NCI-H510A (cell line): ENCODE measurements at regions not wholly inside any gene's neighbourhood (a gene's known extent, or its start where the extent isn't known, plus 50 kb on each side); places are given as distances from the start of the nearest gene placed in this dataset.
A peak's percentile ranks its signal among the peaks of the same experiment; 100 is the strongest.
"Not testable (repeated sequence)": the region's sequence is repeated elsewhere in the genome, so short reads cannot be mapped to it uniquely, and the experiment has no call there.

Experiments used
- DNase-seq: peaks from one replicate; lab custom pipeline; 2025; lab: John Stamatoyannopoulos, UW

- DNase-seq: no peak
These were observed 177.9 kb upstream of the SOX2 start for GRCh38 chr3:181533811-181534210.

GRCh38 chr3:181530584-181530983, 181.1 kb upstream of the SOX2 start:
- no peak for DNase-seq

DNA sequence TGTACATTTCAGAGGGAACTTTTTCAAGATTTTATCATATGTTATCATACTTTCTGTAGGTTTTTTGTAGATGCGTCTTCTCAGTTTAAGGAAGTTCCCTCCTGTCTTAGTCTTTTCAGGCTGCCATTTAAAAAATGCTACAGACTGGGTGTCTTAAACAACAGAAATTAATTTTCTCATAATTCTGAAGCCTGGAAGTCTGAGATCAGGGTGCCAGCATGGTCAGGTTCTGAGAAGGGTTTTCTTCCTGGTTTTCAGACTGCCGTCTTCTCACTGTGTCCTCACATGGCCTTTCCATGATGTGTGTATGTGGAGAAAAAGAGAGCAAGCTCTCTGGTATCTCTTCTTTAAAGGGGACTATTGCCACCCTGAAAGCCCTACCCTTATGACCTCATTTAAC, 189.9 kb upstream of the SOX2 start:
- DNase-seq: no peak

GRCh38 chr3:181518222-181518621, 193.5 kb upstream of the SOX2 start:
- no peak for DNase-seq

GRCh38 chr3:181512787-181513186, 198.9 kb upstream of the SOX2 start:
- DNase-seq: no peak

DNA sequence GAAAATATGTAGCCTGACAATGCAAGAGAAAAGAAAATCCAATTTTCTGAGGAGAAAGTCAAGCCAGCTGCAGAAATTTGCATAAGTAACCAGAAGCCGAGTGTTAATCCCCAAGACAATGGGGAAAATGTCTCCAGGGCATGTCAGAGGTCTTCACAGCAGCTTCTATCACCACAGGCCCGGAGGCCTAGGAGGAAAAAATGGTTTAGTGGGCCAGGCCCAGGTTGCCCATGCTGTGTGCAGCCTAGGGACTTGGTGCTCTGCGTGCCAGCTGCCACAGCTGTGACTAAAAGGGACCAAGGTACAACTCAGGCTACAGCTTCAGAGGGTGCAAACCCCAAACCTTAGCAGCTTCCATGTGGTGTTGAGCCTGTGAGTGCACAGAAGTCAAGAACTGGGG, 201.2 kb upstream of the SOX2 start:
- DNase-seq: no peak

DNA sequence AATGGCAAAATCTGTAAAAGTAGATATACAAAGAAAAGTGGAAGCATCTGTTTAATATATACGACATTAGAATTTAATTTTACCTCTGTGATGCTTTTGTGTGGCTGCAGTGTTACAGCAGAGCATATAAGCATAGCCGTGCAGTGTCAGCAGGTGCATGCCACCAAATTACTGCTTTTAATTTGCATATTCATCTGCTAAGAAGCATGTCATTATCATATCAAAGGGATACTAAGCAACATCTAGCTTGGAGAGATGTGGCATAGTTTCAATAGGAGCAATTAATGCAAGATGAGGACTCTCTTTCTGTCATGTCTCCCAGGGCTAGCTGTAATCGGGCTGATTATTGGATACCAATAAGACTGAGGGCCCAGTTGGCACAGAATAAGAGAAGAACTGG, 214.4 kb upstream of the SOX2 start:
- DNase-seq: no peak

GRCh38 chr3:181493423-181493822, 218.3 kb upstream of the SOX2 start:
- DNase-seq: no peak

DNA sequence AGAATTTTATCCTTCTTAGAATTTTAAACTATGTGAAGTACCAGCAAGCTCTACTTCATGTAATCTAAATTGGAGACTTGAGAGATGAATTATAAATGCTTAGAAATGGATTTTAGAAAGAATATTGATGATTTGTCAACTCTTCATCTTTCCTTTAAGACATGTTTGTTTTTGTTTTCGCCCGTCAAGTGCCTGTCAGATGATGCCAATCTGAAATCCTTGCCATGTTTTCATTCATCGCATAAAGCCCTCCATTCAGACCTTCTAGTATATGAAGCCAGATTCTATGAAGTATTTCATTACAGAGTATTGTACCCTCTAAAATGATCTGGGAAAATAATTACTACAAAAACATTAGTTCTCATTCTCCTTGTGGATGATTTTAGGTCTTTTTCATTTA, 223.2 kb upstream of the SOX2 start:
- DNase-seq: no peak

DNA sequence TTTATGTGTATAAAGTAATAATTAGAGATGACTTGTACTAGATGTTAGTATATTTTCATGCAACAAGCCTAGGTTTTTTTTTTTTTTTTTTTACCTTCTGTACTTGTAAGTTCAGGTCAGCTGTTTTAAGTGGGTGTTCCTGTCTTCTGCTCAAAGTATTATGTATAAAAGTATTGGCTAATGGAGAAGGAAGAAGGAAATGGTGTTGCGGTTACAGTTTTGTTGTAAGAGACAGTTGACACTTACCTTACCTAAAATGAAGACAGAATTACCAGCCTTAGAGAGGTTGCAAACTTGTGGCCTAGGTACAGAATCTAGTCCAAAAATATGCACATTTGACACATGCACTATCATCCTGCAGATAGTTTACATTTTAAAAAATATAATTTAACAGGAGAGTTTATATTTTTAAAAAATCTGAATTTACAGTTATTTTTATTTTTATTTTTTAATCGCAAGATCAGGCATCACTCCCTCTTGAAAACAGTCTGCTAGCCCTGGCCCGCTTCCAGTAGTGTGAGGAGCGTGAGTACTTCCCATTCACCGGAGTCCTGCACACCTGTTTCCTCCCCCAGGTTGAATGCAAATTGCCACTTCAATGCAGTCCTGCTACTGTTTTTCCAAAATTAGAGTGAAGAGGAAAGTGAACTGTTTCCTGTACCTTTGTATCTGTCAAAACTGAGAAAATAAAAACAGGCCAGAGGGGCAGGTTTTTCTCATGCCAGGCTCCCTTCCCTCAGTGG, 224.3 kb upstream of the SOX2 start:
- peak; percentile 63 for DNase-seq

DNA sequence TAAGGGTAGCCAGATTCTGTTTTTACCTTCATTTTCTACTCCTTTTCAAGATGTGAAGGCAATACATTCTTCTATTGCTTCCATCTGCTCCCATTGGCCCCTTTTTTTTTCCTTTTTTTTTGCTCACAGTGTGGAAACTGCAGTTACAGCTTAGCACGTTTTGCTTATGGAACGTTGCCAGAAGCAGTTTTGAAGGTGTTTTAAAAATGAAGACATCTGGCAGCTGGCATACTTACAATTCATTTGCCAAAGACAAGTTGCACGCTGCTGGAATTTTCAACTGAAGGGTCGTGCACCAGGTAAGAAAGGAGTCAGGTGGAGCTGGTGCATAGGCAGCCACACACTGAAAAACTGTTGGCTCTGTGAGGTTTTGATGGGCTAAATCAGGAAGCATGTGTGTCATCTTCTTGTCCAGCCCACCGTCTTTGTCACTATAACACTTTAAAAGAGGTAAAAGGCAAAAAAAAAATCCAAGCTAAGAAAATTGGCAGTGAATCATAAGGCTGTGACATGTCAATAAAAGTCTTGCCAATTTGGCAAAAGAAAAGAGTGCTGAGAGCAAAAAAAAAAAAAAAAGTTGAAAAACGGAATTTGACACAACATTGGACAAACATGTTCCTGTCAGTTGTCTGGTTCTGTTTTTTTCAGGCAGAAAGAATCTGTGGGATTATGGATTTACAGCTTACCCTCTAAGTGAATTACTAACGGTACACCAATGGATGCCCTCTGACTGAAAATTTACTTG, 225.4 kb upstream of the SOX2 start:
- no peak for DNase-seq

DNA sequence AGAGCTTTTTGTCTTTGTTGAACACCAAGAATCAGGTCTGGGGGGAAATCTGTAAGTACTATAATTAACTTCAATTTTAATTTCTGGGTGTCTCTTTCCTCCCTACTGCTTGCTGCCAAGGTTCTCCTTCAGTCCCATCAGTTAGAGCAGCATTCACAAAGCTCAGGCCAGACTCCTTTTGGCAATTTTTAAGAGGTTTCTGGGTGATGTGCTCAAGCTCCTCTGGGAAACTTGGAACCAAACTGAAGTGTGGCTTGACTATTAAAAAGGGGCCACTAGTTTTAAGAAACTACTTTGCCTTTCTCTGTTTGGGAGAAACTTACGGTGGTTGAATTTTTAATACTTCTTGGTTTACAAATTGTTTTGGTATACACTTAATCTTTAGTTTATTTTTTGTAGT, 227.7 kb upstream of the SOX2 start:
- DNase-seq: no peak

DNA sequence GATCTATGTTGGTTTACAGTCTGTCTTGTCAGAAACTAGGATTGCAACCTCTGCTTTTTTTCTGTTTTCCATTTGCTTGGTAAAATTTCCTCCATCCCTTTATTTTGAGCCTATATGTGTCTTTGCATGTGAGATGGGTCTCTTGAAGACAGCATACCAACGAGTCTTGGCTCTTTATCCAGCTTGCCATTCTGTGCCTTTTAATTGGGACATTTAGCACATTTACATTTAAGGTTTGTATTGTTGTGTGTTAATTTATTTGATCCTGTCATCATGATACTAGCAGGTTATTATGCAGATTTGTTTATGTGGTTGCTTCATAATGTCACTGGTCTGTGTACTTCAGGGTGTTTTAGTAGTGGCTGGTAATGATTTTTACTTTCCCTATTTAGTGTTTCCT, 236.6 kb upstream of the SOX2 start:
- not testable (repeated sequence) for DNase-seq

- no peak for DNase-seq
These were observed 241.4 kb upstream of the SOX2 start for GRCh38 chr3:181470349-181470748.

GRCh38 chr3:181464033-181464694, 247.6 kb upstream of the SOX2 start:
- no peak for DNase-seq

- DNase-seq: no peak
These were observed 250.3 kb upstream of the SOX2 start for GRCh38 chr3:181461381-181461780.

- DNase-seq: no peak
These were observed 252.2 kb upstream of the SOX2 start for GRCh38 chr3:181459516-181459915.

DNA sequence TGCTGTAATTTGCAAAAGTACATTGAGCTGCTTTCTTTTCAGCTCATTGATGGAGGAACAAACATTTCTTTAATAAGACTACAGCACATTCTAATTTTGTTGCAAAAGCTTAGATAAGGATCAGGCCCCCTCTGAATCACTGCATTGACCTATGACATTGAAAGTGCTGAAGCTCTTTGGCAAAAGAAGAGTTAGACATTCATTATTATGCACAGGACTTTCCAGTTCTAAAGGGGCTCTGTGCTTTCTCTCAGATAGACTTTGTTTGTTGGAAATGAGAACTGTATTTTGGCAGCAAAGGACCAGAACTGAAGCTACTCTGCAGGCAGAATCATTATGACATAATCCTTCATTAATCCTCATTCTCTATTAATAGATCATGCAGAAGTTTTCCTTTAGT, 252.9 kb upstream of the SOX2 start:
- no peak for DNase-seq

GRCh38 chr3:181457756-181458155, 254.0 kb upstream of the SOX2 start:
- DNase-seq: no peak

- DNase-seq: no peak
These were observed 254.5 kb upstream of the SOX2 start for GRCh38 chr3:181457190-181457589.

DNA sequence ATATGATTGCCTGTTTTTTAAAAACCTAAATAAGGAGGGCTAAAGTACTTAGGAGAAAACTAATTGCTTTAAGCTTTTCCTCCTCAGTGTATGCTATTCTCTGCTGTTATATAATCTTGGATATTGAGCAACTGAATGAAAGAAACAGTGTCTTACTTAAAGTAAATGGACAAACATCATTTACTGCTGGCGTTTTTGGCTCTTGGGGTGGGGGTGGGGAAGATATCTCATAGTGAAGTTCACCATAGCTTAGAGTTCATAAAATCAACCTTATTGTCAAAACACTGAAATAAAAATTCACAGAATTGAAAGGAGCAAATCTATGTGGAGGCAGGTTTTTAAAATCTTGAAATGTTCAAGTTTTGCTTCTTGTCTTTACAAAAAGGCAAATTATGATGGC, 256.4 kb upstream of the SOX2 start:
- no peak for DNase-seq

GRCh38 chr3:181454451-181455027, 257.2 kb upstream of the SOX2 start:
- no peak for DNase-seq

DNA sequence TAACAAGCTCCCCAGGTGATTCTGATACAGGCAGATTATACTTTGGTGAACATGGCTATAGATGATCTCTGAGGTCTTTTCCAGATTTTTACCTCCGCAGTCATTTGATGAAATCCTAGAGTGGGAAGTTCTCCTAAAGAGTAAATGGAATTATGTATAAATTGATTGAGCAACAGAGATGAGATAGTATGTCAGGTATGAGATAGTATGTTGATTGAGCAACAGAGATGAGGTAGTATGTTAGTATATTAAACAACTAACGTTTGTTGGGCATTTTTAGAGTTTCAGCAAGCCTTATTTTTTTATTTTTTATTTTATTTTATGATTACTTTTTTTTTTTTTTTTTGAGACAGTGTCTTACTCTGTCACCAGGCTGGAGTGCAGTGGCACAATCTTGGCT, 265.0 kb upstream of the SOX2 start:
- no peak for DNase-seq
